SH-SY5Y (cell line): ENCODE measurements at regions not wholly inside any gene's neighbourhood (a gene's known extent, or its start where the extent isn't known, plus 50 kb on each side); places are given as distances from the start of the nearest gene placed in this dataset.

Experiments
- GATA2 ChIP-seq: IDR thresholded peaks from 2 replicates; pipeline ENCODE4 v1.6.1; 2011; ENCODE audit warnings: mild to moderate bottlenecking, low read depth, low read length
- GATA3 ChIP-seq: IDR thresholded peaks from 2 replicates; pipeline ENCODE4 v1.6.1; 2011; ENCODE audit warnings: low read depth, mild to moderate bottlenecking, low read length, moderate library complexity

- TF ChIP-seq GATA3 (no peak), GATA2 (no peak)
Observed at GRCh38 chr12:107847430-107847829, 72.9 kb downstream of the ASCL4 start.
